PC-9 (cell line): ENCODE measurements at regions not wholly inside any gene's neighbourhood (a gene's known extent, or its start where the extent isn't known, plus 50 kb on each side); places are given as distances from the start of the nearest gene placed in this dataset.

ENCODE experiments used
- BruUV-seq: library from RNA; stranded (reverse); fragments of 400-500 nt; replicated peaks from 2 replicates; lab custom pipeline; 2021; lab: Mats Ljungman, UMichigan
- CTCF ChIA-PET: fragments of 300-600 bp; sonication (Branson Sonifier 250); formaldehyde crosslinking; loops from one replicate; lab custom pipeline; 2022; ENCODE audit warnings: antibody characterized with exemption; lab: Charles Lee
- POLR2A ChIA-PET: fragments of 300-600 bp; sonication (Branson Sonifier 250); formaldehyde crosslinking; loops from one replicate; lab custom pipeline; 2022; ENCODE audit warnings: antibody characterized with exemption; ENCODE audit not compliant: unreplicated experiment; lab: Charles Lee
- DNase-seq, 2 experiments: peaks; one replicate each; pipeline versions ENCODE4 v3.0.0 to v3.0.0-alpha.2; 2015 to 2022; ENCODE audit warnings: mixed read lengths in 1 of 2
- H2AFZ ChIP-seq: fragments of 200-600 bp; sonication (generic); 2 replicates; pipeline ENCODE4 v1.8.1; 2017; ENCODE audit warnings: antibody characterized with exemption
- H3F3A ChIP-seq: fragments of 200-600 bp; sonication (generic); 2 replicates; pipeline ENCODE4 v1.8.1; 2017; ENCODE audit warnings: antibody characterized with exemption, mild to moderate bottlenecking, low read depth; ENCODE audit not compliant: insufficient read depth
- H3K27ac ChIP-seq: fragments of 200-600 bp; sonication (generic); 2 replicates; pipeline ENCODE4 v1.6.1; 2016; ENCODE audit warnings: mixed run types
- H3K27me3 ChIP-seq: fragments of 200-600 bp; sonication (generic); 2 replicates; pipeline ENCODE4 v1.6.1; 2016; ENCODE audit warnings: low read depth, mixed run types; ENCODE audit not compliant: insufficient read depth
- H3K36me3 ChIP-seq: fragments of 200-600 bp; sonication (generic); 2 replicates; pipeline ENCODE4 v1.6.1; 2016; ENCODE audit warnings: low read depth, mixed run types
- H3K4me1 ChIP-seq: fragments of 200-600 bp; sonication (generic); replicated peaks from 2 replicates; pipeline ENCODE4 v1.6.1; 2016; ENCODE audit warnings: mixed run types; ENCODE audit not compliant: insufficient read depth
- H3K4me2 ChIP-seq: fragments of 200-600 bp; sonication (generic); 2 replicates; pipeline ENCODE4 v1.6.1; 2017; ENCODE audit warnings: mixed run types
- H3K4me3 ChIP-seq: fragments of 200-600 bp; sonication (generic); 2 replicates; pipeline ENCODE4 v1.6.1; 2016; ENCODE audit warnings: mixed run types
- H3K79me2 ChIP-seq: fragments of 200-600 bp; sonication (generic); 2 replicates; pipeline ENCODE4 v1.6.1; 2017; ENCODE audit warnings: low read depth, mixed run types
- H3K9me2 ChIP-seq: fragments of 200-600 bp; sonication (generic); 2 replicates; pipeline ENCODE4 v1.8.1; 2017; ENCODE audit warnings: mild to moderate bottlenecking; ENCODE audit not compliant: insufficient read depth
- H3K9me3 ChIP-seq: fragments of 200-600 bp; sonication (generic); 2 replicates; pipeline ENCODE4 v1.8.1; 2016; ENCODE audit warnings: low read depth; ENCODE audit not compliant: insufficient read depth
- H4K20me1 ChIP-seq: fragments of 200-600 bp; sonication (generic); 2 replicates; pipeline ENCODE4 v1.8.1; 2017; ENCODE audit not compliant: insufficient read depth
- EZH2 ChIP-seq: fragments of 200-600 bp; sonication (generic); IDR thresholded peaks from 2 replicates; pipeline ENCODE4 v1.8.0; 2017; ENCODE audit warnings: antibody characterized with exemption, low read depth
- intact Hi-C: fragments of 100-400 bp; cut with micrococcal nuclease; formaldehyde crosslinking; loops from one replicate; pipeline ENCODE4 v1.10.0; 2022; ENCODE audit not compliant: unreplicated experiment
- TF ChIP-seq, protein P1 (sequence below): fragments of 200-600 bp; sonication (generic); conservative IDR thresholded peaks from 2 replicates; pipeline ENCODE4 v1.6.1; 2017; ENCODE audit warnings: mixed run types, antibody characterized with exemption, mild to moderate bottlenecking, moderate library complexity

DNA sequence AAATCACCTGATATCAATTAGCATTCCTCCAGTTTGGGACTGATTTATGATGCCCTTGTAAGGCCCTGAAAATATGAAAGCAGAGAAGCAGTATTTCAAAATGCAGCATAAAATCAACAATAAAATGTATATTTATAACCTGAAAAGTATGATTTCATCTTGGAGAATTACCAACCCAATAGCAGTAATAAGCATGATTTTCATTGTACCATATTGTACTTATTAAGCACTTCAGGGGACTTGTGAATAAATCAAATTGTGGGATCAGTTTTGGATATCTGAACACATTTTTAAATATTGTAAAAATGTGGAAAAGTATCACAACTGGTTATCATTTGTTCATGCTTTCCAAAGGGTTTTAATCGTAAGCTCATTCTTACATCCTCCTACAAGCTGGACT is 250.8 kb downstream of the DMRT2 start:
- Histone ChIP-seq H3K4me1 (no peaks in the 10 kb centered on the region), H4K20me1 (no peaks in the 10 kb centered on the region), H2AFZ (no peak overlapping the region), H3K4me3 (no peak overlapping the region), H3K36me3 (no peaks in the 10 kb centered on the region), H3K9me3 (no peaks in the 10 kb centered on the region), H3K79me2 (no peaks in the 10 kb centered on the region), H3K27me3 (no peaks in the 10 kb centered on the region), H3K4me2 (no peak overlapping the region), H3F3A (no peaks in the 10 kb centered on the region), H3K9me2 (no peaks in the 10 kb centered on the region), H3K27ac (no peak overlapping the region)
- CTCF ChIA-PET = no interaction called here
- no peak for TF ChIP-seq EZH2
- TF ChIP-seq, protein P1, sequence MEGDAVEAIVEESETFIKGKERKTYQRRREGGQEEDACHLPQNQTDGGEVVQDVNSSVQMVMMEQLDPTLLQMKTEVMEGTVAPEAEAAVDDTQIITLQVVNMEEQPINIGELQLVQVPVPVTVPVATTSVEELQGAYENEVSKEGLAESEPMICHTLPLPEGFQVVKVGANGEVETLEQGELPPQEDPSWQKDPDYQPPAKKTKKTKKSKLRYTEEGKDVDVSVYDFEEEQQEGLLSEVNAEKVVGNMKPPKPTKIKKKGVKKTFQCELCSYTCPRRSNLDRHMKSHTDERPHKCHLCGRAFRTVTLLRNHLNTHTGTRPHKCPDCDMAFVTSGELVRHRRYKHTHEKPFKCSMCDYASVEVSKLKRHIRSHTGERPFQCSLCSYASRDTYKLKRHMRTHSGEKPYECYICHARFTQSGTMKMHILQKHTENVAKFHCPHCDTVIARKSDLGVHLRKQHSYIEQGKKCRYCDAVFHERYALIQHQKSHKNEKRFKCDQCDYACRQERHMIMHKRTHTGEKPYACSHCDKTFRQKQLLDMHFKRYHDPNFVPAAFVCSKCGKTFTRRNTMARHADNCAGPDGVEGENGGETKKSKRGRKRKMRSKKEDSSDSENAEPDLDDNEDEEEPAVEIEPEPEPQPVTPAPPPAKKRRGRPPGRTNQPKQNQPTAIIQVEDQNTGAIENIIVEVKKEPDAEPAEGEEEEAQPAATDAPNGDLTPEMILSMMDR = no peak
- DNase-seq = no peak
- POLR2A ChIA-PET = no interaction called here
- no TSS peak for BruUV-seq
- intact Hi-C loops = no loop called here

DNA sequence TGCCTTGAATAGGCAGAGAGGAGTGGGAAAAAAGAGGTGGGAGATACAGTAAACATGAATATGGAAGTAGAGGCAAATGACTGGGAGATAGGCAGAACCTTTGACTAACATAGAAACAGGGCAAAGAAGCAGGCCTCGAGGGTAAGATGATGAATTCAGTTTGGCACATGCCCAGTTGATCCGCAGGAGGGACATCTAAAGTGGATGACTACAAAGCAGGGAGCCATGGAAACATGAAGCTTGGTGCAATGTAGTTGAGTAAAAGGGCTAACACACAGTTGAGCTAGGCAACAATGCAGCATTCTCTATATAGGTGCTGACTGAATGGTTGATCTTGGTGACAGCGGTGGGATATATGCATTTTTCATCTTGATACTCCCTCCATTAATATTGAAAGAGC is 253.8 kb downstream of the DMRT2 start:
- H3F3A ChIP-seq = no peaks in the 10 kb centered on the region
- no peak overlapping the region for H3K4me2 ChIP-seq
- BruUV-seq = no TSS peak
- H3K9me2 ChIP-seq = no peaks in the 10 kb centered on the region
- CTCF ChIA-PET = no interaction called here
- no peak overlapping the region for H2AFZ ChIP-seq
- TF ChIP-seq, protein P1 = no peak
- no peak for TF ChIP-seq EZH2
- no peaks in the 10 kb centered on the region for H3K79me2 ChIP-seq
- no peak overlapping the region for H3K4me3 ChIP-seq
- POLR2A ChIA-PET = no interaction called here
- no peak for DNase-seq
- no peaks in the 10 kb centered on the region for H3K27me3 ChIP-seq
- no peaks in the 10 kb centered on the region for H3K9me3 ChIP-seq
- no peaks in the 10 kb centered on the region for H4K20me1 ChIP-seq
- H3K4me1 ChIP-seq = no peaks in the 10 kb centered on the region
- no peaks in the 10 kb centered on the region for H3K36me3 ChIP-seq
- no peak overlapping the region for H3K27ac ChIP-seq
- intact Hi-C loops = no loop called here

DNA sequence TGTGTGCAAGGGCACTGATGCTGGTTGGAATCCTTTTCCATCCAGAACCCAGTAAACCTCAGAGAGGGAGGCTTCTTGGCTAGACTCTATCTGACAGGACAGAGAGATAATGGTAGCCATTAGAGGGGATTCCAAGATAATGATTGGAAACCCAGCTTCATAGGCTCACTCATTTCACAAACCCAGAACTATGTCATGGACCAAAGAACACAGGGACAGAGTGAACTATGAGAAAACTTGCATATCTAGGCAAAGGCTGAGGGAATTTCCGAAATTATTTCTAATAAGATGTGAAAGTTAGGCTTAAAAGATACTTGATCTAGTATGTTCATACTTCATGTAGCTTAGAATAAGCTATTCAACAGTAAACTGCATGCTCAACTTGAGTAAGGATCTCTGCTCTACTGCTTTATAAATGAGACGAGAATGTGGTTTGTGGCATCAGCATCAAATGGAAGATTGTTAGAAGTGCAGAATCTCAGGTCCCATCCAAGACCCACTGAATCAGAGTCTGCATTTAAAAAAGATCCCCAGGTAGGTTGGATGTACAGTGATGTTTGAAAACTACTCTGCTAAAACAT is 261.4 kb downstream of the DMRT2 start:
- H3K9me2 ChIP-seq = no peaks in the 10 kb centered on the region
- CTCF ChIA-PET = no interaction called here

More for the DNA sequence above, 261.4 kb downstream of the DMRT2 start:
- Histone ChIP-seq H3K4me2 (no peak overlapping the region), H3K4me3 (no peak overlapping the region), H3K36me3 (no peaks in the 10 kb centered on the region), H3F3A (no peaks in the 10 kb centered on the region), H3K79me2 (no peaks in the 10 kb centered on the region), H3K27ac (no peak overlapping the region), H3K4me1 (no peaks in the 10 kb centered on the region), H3K9me3 (no peaks in the 10 kb centered on the region), H4K20me1 (no peaks in the 10 kb centered on the region), H3K27me3 (no peaks in the 10 kb centered on the region), H2AFZ (no peak overlapping the region)
- POLR2A ChIA-PET = no interaction called here
- TF ChIP-seq, protein P1 = no peak
- TF ChIP-seq EZH2 = no peak
- intact Hi-C loops = no loop called here
- DNase-seq = no peak
- BruUV-seq = no TSS peak
